ENCODE measurements at regions not wholly inside any gene's neighbourhood (a gene's known extent, or its start where the extent isn't known, plus 50 kb on each side); places are given as distances from the start of the nearest gene placed in this dataset.

DNA sequence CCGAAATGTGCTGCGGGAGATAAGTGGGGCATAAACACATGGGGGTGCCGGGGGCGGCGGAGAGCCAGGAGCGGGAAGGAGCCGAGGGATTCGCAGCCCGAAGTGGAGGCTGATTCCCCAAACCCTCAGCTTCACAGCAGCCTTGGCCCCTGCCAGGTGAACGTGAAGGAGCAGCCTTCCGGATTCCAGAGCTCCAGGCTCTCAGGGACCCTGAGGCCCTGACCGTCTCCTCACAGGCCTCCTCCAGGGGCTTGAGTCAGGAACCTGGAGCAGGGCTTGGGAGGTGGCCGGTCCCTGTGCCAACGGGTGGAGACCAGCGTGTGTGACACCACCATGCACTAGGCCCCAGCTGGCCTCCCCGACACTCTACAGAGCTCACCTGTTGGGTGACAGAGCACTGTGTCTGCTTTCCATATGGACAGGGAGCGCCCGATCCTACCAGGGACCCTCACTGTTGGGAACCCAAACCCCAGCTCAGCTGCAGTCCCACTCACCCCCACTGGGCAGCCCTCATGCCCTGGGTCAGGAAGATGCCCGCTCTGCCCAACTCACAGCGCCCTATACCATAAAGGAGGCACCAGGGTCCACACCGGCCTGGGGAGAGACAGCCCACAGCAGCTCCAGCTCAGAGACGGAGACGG lies 117.6 kb upstream of the OTOS start:
- Histone ChIP-seq H3K4me2 (ENCODE audit: low read length) (no peak overlapping the region), H3K9me3 (ENCODE audit: insufficient read depth, low read depth, low read length) (peaks cover 3% of the 10 kb centered on the region), H3K36me3 (ENCODE audit: insufficient read depth, low read length) (no peaks in the 10 kb centered on the region), H3K27ac (ENCODE audit: low read depth, low read length) (no peak overlapping the region), H3K27me3 (ENCODE audit: insufficient read depth, low read length) (peaks cover 2% of the 10 kb centered on the region), H4K20me1 (ENCODE audit: insufficient read depth, low read length) (no peaks in the 10 kb centered on the region), H3K9ac (ENCODE audit: low read length) (no peak overlapping the region), H3K4me1 (ENCODE audit: insufficient read depth, low read length) (no peaks in the 10 kb centered on the region), H2AFZ (ENCODE audit: low read depth, low read length) (no peak overlapping the region), H3K79me2 (ENCODE audit: insufficient read depth, low read length) (no peaks in the 10 kb centered on the region), H3K4me3 (ENCODE audit: insufficient read depth, low read depth, low read length) (no peak overlapping the region)
- Mint-ChIP-seq H3K9me3 (ENCODE audit: unreplicated experiment) (peaks cover 29% of the 10 kb centered on the region), H3K4me3 (ENCODE audit: unreplicated experiment) (no peak overlapping the region), H3K27me3 (ENCODE audit: low read depth, unreplicated experiment) (peaks cover 48% of the 10 kb centered on the region), H3K36me3 (ENCODE audit: low read depth, unreplicated experiment) (peaks cover 10% of the 10 kb centered on the region), H3K4me1 (ENCODE audit: low read depth, unreplicated experiment) (peaks cover 6% of the 10 kb centered on the region), H3K27ac (ENCODE audit: unreplicated experiment) (no peak overlapping the region)
- FAIRE-seq (no peak), DNase-seq (ENCODE audit: low read depth) (no peak)
- TF ChIP-seq, protein P1, sequence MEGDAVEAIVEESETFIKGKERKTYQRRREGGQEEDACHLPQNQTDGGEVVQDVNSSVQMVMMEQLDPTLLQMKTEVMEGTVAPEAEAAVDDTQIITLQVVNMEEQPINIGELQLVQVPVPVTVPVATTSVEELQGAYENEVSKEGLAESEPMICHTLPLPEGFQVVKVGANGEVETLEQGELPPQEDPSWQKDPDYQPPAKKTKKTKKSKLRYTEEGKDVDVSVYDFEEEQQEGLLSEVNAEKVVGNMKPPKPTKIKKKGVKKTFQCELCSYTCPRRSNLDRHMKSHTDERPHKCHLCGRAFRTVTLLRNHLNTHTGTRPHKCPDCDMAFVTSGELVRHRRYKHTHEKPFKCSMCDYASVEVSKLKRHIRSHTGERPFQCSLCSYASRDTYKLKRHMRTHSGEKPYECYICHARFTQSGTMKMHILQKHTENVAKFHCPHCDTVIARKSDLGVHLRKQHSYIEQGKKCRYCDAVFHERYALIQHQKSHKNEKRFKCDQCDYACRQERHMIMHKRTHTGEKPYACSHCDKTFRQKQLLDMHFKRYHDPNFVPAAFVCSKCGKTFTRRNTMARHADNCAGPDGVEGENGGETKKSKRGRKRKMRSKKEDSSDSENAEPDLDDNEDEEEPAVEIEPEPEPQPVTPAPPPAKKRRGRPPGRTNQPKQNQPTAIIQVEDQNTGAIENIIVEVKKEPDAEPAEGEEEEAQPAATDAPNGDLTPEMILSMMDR (IDR thresholded peaks at IDR 0.05; ENCODE audit: insufficient read depth, low read depth, low read length) = no peak
- TF ChIP-seq EZH2 (IDR thresholded peaks at IDR 0.05; ENCODE audit: insufficient read depth, low read length) = no peak

DNA sequence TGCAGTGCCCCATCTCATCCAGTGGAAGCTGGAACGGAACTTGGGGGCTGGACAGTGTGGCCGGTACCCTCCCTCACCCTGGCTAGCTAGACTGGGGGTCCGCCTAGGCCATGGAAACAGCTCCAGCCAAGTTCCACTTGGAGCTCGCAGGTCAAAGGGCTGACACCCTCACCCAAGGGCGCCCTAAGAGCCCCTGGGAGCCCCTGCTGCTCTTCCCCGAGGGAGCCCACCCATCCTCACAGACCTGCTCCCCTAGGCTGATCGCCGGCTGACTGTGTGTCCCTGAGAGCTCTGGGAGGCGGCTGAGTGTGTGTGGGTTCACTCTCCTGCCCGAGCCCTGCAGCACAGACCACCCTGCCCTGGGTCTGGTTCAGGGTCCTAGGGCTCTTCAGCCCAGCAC lies 118.2 kb upstream of the OTOS start:
- no peak overlapping the region for H3K4me2 ChIP-seq (ENCODE audit: low read length)
- no peaks in the 10 kb centered on the region for H3K4me1 ChIP-seq (ENCODE audit: insufficient read depth, low read length)
- Mint-ChIP-seq H3K27me3 (ENCODE audit: low read depth, unreplicated experiment) (peaks cover 42% of the 10 kb centered on the region), H3K9me3 (ENCODE audit: unreplicated experiment) (peaks cover 35% of the 10 kb centered on the region), H3K36me3 (ENCODE audit: low read depth, unreplicated experiment) (peaks cover 10% of the 10 kb centered on the region), H3K4me1 (ENCODE audit: low read depth, unreplicated experiment) (peaks cover 6% of the 10 kb centered on the region), H3K4me3 (ENCODE audit: unreplicated experiment) (no peak overlapping the region), H3K27ac (ENCODE audit: unreplicated experiment) (no peak overlapping the region)
- H3K9me3 ChIP-seq (ENCODE audit: insufficient read depth, low read depth, low read length) = peaks cover 3% of the 10 kb centered on the region
- H3K9ac ChIP-seq (ENCODE audit: low read length) = no peak overlapping the region
- no peaks in the 10 kb centered on the region for H4K20me1 ChIP-seq (ENCODE audit: insufficient read depth, low read length)
- H3K79me2 ChIP-seq (ENCODE audit: insufficient read depth, low read length) = no peaks in the 10 kb centered on the region
- peak overlapping the region; percentile 26 for H2AFZ ChIP-seq (ENCODE audit: low read depth, low read length)
- FAIRE-seq (no peak), DNase-seq (ENCODE audit: low read depth) (no peak)
- peaks cover 2% of the 10 kb centered on the region for H3K27me3 ChIP-seq (ENCODE audit: insufficient read depth, low read length)
- no peak overlapping the region for H3K4me3 ChIP-seq (ENCODE audit: insufficient read depth, low read depth, low read length)
- TF ChIP-seq, protein P1 (IDR thresholded peaks at IDR 0.05; ENCODE audit: insufficient read depth, low read depth, low read length) = no peak
- TF ChIP-seq EZH2 (IDR thresholded peaks at IDR 0.05; ENCODE audit: insufficient read depth, low read length) = no peak
- H3K27ac ChIP-seq (ENCODE audit: low read depth, low read length) = no peak overlapping the region
- H3K36me3 ChIP-seq (ENCODE audit: insufficient read depth, low read length) = no peaks in the 10 kb centered on the region

DNA sequence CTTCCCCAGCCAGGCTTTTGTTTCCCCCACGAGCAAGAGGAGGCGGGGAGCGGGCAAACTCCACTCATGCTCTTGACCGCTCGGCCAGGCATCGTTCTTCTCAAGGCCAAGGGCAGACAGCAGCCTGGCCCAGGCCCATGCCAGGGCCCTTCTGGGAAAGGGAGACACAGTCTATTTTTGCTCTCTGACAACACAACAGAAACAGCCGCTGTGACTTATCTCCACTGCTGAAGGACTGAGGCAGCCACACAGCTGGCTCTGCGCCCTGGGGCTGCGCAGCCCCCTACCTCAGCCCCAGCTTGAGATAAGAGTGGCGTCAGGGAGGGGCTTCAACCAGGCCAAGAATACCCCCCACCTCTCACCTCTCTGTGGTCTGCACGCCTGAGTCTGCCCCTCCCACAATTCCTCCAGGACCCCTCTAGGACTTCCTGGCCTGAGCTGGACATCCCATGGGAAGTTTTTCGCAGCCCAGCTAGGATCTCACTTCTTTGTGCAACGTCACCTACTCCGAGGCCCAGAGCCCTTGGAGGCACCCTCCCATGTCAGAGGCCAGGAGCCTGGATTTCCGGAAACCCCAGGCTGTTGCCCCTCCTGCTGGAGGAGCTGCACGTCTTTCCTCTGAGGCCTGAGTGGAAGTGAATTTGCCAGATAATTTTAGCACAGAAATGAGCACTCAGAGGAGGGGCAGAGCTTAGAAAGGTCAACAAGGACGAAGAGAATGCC lies 118.9 kb upstream of the OTOS start:
- no peak overlapping the region for H3K27ac Mint-ChIP-seq (ENCODE audit: unreplicated experiment)
- H3K9ac ChIP-seq (ENCODE audit: low read length) = no peak overlapping the region
- peaks cover 36% of the 10 kb centered on the region for H3K9me3 Mint-ChIP-seq (ENCODE audit: unreplicated experiment)

More for the DNA sequence above, 118.9 kb upstream of the OTOS start:
- H3K27me3 ChIP-seq (ENCODE audit: insufficient read depth, low read length) = peaks cover 2% of the 10 kb centered on the region
- H3K4me1 Mint-ChIP-seq (ENCODE audit: low read depth, unreplicated experiment) = peaks cover 6% of the 10 kb centered on the region
- TF ChIP-seq EZH2 (IDR thresholded peaks at IDR 0.05; ENCODE audit: insufficient read depth, low read length) = no peak
- TF ChIP-seq, protein P1 (IDR thresholded peaks at IDR 0.05; ENCODE audit: insufficient read depth, low read depth, low read length) = no peak
- H3K36me3 Mint-ChIP-seq (ENCODE audit: low read depth, unreplicated experiment) = peaks cover 10% of the 10 kb centered on the region
- H3K4me2 ChIP-seq (ENCODE audit: low read length) = no peak overlapping the region
- H3K4me3 Mint-ChIP-seq (ENCODE audit: unreplicated experiment) = no peak overlapping the region
- H3K4me1 ChIP-seq (ENCODE audit: insufficient read depth, low read length) = no peaks in the 10 kb centered on the region
- no peaks in the 10 kb centered on the region for H4K20me1 ChIP-seq (ENCODE audit: insufficient read depth, low read length)
- no peak overlapping the region for H3K4me3 ChIP-seq (ENCODE audit: insufficient read depth, low read depth, low read length)
- no peaks in the 10 kb centered on the region for H3K79me2 ChIP-seq (ENCODE audit: insufficient read depth, low read length)
- H2AFZ ChIP-seq (ENCODE audit: low read depth, low read length) = peak overlapping the region; percentile 26
- DNase-seq (ENCODE audit: low read depth) = peak; percentile 8
- H3K36me3 ChIP-seq (ENCODE audit: insufficient read depth, low read length) = no peaks in the 10 kb centered on the region
- no peak for FAIRE-seq
- no peak overlapping the region for H3K27ac ChIP-seq (ENCODE audit: low read depth, low read length)
- peaks cover 35% of the 10 kb centered on the region for H3K27me3 Mint-ChIP-seq (ENCODE audit: low read depth, unreplicated experiment)
- peaks cover 3% of the 10 kb centered on the region for H3K9me3 ChIP-seq (ENCODE audit: insufficient read depth, low read depth, low read length)

Data from astrocyte (in vitro differentiated cells and primary cell).